ENCODE measurements at regions not wholly inside any gene's neighbourhood (a gene's known extent, or its start where the extent isn't known, plus 50 kb on each side); places are given as distances from the start of the nearest gene placed in this dataset.

GRCh38 chr10:125562737-125563136, 120.2 kb downstream of the TEX36 start:
- no peak for DNase-seq
- WGBS, 2 donors: 69 to 87% methylated on average over 3 to 4 of the region's 4 CpGs
- no peak overlapping the region for H3K4me3 ChIP-seq
- H3K27ac ChIP-seq: no peak overlapping the region
- TF ChIP-seq POLR2A (IDR thresholded peaks at IDR 0.05) (no peak), CTCF (IDR thresholded peaks at IDR 0.05) (no peak)
- H3K4me1 ChIP-seq: no peaks in the 10 kb centered on the region
- H3K36me3 ChIP-seq: no peaks in the 10 kb centered on the region
- no peaks in the 10 kb centered on the region for H3K9me3 ChIP-seq
- peaks cover 0 to 80% (median 0%) of the 10 kb centered on the region in 4 donors for H3K27me3 ChIP-seq
- intact Hi-C loops (cut with DNase I): no loop called here

DNA sequence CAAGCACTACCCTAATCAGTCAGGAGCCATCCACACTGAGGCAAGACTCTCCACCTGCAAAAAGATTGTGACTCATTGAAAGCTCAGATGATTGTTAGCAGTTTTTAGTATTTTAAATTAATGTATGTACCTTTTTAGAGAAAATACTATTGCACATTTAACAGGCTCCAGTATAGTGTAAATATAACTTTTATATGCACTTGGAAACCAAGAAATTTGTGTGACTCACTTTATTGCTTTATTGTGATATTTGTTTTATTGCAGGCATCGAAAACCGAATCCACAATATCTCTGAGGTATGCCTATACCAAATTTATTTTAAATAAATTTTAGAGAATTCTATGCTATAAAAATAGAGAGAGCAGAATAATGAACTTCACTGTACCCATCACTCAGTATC, 122.0 kb downstream of the TEX36 start:
- no peak for TF ChIP-seq POLR2A (IDR thresholded peaks at IDR 0.05)
- TF ChIP-seq CTCF (IDR thresholded peaks at IDR 0.05): no peak
- Histone ChIP-seq H3K4me1 (no peaks in the 10 kb centered on the region), H3K27me3 (peaks cover 0 to 79% (median 0%) of the 10 kb centered on the region in 4 donors), H3K27ac (no peak overlapping the region), H3K9me3 (no peaks in the 10 kb centered on the region), H3K36me3 (no peaks in the 10 kb centered on the region), H3K4me3 (no peak overlapping the region)
- WGBS, 2 donors: 85 to 91% methylated on average over 2 of the region's 2 CpGs
- no peak for DNase-seq
- intact Hi-C loops (cut with DNase I): no loop called here

DNA sequence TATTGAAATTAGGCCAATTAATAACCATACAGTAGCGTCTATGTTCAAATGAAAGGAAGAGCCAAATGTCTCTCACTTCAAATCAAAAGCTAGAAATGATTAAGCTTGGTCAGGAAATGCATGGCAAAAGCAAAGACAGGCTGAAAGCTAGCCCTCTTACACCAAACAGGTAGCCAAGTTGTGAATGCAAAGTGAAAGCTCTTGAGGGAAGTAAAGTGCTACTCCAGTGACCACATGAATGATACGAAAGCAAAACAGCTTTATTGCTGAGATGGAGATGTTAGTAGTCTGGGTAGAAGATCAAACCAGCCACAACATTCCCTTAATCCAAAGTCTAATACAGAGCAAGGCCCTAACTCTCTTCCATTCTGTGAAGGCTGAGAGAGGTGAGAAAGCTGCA, 123.8 kb downstream of the TEX36 start:
- no peak for TF ChIP-seq POLR2A (IDR thresholded peaks at IDR 0.05)
- no peak for TF ChIP-seq CTCF (IDR thresholded peaks at IDR 0.05)
- WGBS, 2 donors: 53 to 58% methylated on average over 2 of the region's 2 CpGs
- no peak for DNase-seq
- Histone ChIP-seq H3K36me3 (no peaks in the 10 kb centered on the region), H3K27ac (no peak overlapping the region), H3K4me3 (no peak overlapping the region), H3K9me3 (no peaks in the 10 kb centered on the region), H3K27me3 (peaks cover 0 to 73% (median 0%) of the 10 kb centered on the region in 4 donors), H3K4me1 (no peaks in the 10 kb centered on the region)
- intact Hi-C loops (cut with DNase I): no loop called here

DNA sequence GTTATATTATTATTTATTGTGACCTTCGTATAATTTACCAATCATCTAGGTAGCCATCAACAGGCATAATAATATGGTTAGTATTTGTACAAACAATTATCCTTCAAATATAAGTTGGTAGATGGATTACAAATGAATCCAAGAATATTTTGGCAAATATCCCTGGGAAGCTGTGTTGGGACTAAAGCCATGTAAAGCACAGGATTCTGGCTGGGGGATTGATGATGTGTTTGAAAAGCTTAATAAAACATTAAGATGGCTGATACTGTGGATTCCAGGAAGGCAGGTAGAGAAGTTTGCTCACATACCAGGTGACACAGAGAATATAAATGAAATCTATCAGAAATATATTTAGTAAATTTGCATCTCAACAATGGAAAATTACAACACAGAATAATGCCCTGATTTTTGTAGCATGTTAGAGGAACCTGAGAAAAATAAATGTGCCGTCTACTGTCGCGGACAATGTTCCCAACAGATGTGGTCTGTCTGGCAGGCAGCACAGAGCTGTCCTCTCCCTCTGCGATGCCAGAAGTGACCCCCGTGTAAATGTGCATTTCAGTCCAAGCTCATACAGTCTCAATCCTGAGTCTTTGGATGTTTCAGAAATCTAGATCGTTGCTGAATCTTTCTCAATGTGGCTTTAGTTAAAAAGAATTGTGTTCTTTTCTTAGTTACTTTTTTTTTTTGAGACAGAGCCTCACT, 125.0 kb downstream of the TEX36 start:
- peaks cover 0 to 60% (median 0%) of the 10 kb centered on the region in 4 donors for H3K27me3 ChIP-seq
- no peaks in the 10 kb centered on the region for H3K9me3 ChIP-seq
- TF ChIP-seq CTCF (IDR thresholded peaks at IDR 0.05) (no peak), POLR2A (IDR thresholded peaks at IDR 0.05) (no peak)
- no peaks in the 10 kb centered on the region for H3K36me3 ChIP-seq
- no peak overlapping the region for H3K4me3 ChIP-seq
- no peak for DNase-seq
- intact Hi-C loops (cut with DNase I): no loop called here
- no peak overlapping the region for H3K27ac ChIP-seq
- H3K4me1 ChIP-seq: no peaks in the 10 kb centered on the region
- WGBS, 2 donors: 63 to 71% methylated on average over 7 of the region's 7 CpGs

DNA sequence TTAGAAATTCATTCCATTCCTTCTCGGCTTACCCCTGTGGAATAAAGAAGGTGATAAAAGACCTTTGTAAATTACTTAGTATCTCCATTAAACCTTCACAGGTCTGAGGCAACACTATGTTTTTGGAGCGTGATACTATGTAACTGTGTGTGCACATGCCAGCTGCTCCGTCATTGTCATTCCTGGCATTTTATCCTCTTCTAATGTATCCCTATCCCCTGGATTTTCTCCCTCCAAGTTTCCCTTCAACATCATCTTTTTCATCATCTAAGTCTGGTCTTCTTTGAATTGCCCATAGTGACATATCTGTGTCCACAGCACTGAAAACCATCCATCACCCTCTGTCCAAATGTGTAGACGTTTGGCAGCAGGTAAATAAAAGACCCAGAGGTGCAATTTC, 125.7 kb downstream of the TEX36 start:
- H3K4me1 ChIP-seq: no peaks in the 10 kb centered on the region
- peaks cover 0 to 4% (median 0%) of the 10 kb centered on the region in 3 donors for H3K9me3 ChIP-seq
- no peaks in the 10 kb centered on the region for H3K36me3 ChIP-seq
- 55 to 56% methylated on average over 4 of the region's 4 CpGs for WGBS, 2 donors
- H3K27ac ChIP-seq: no peak overlapping the region
- H3K27me3 ChIP-seq: peaks cover 0 to 55% (median 0%) of the 10 kb centered on the region in 4 donors
- no peak for DNase-seq
- H3K4me3 ChIP-seq: no peak overlapping the region
- TF ChIP-seq CTCF (IDR thresholded peaks at IDR 0.05): no peak
- intact Hi-C loops (cut with DNase I): no loop called here

All from esophagus squamous epithelium (tissue), 5 donors.